ENCODE measurements at regions not wholly inside any gene's neighbourhood (a gene's known extent, or its start where the extent isn't known, plus 50 kb on each side); places are given as distances from the start of the nearest gene placed in this dataset.

DNA sequence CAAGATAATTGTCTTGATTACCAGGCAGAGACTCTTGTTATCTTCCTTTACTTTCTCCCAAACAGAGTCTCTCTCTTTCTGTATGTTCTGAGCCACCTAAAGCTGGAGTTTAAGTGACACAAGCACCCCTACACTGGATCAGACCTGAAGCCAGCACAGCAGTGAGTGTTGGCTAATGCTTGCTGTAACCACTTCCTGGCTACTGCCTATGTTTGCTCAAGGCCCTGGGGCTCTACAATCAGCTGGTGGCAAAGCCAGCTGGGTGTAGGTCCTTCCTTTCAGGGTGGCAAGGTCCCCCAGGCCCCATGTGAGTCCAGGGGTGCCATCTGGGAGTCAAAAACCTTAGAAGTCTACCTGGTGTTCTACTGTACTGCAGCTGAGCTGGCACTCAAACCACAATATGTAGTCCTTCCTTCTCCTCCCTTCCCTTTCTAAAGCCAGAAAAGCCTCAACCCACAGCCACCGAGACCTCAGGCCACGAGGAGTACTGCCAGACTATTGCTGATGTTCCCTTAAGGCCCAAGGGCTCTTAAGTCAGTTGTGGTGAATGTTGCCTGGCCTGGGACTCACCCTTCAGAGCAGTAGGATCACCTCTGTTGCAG is 416.3 kb downstream of the ADRA2A start:
- H3K27ac ChIP-seq = no peak overlapping the region
- H3K9me3 ChIP-seq = peaks cover 0 to 20% (median 16%) of the 10 kb centered on the region in 4 donors
- WGBS, 2 donors = 77 to 80% methylated on average over 1 to 2 of the region's 2 CpGs
- H3K36me3 ChIP-seq = no peaks in the 10 kb centered on the region
- H3K27me3 ChIP-seq = no peaks in the 10 kb centered on the region
- ATAC-seq (ENCODE audit: low FRiP score in 2 of 2) (no peak), DNase-seq (no peak)
- H3K4me1 ChIP-seq = no peaks in the 10 kb centered on the region
- no peak overlapping the region for H3K4me3 ChIP-seq
- TF ChIP-seq, protein P1, sequence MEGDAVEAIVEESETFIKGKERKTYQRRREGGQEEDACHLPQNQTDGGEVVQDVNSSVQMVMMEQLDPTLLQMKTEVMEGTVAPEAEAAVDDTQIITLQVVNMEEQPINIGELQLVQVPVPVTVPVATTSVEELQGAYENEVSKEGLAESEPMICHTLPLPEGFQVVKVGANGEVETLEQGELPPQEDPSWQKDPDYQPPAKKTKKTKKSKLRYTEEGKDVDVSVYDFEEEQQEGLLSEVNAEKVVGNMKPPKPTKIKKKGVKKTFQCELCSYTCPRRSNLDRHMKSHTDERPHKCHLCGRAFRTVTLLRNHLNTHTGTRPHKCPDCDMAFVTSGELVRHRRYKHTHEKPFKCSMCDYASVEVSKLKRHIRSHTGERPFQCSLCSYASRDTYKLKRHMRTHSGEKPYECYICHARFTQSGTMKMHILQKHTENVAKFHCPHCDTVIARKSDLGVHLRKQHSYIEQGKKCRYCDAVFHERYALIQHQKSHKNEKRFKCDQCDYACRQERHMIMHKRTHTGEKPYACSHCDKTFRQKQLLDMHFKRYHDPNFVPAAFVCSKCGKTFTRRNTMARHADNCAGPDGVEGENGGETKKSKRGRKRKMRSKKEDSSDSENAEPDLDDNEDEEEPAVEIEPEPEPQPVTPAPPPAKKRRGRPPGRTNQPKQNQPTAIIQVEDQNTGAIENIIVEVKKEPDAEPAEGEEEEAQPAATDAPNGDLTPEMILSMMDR (IDR thresholded peaks at IDR 0.05) = no peak
- TF ChIP-seq POLR2A (IDR thresholded peaks at IDR 0.05) (no peak), EP300 (IDR thresholded peaks at IDR 0.05) (no peak), POLR2AphosphoS5 (IDR thresholded peaks at IDR 0.05) (no peak)

DNA sequence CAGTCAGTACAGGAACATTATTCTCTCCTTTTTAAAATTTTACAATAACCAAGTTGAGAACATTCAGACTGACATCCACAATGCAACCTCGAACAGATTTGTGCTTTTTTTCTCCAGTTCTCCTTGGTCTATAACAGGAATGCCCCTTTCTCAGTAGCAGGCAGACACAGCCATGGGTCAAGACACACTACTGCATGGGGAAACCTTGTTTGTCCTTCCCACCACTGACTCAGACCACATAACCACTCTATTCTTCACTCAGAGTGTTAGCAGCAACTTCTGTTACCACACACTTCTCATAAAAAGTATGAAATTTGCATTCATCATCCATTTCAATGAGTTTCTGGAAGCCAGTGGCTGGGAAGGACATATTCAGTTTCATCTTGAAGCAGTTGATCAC is 421.7 kb downstream of the ADRA2A start:
- no peak for DNase-seq
- Histone ChIP-seq H3K4me1 (no peaks in the 10 kb centered on the region), H3K9me3 (no peaks in the 10 kb centered on the region), H3K4me3 (no peak overlapping the region), H3K27ac (no peak overlapping the region), H3K36me3 (no peaks in the 10 kb centered on the region), H3K27me3 (no peaks in the 10 kb centered on the region)
- no peak for TF ChIP-seq POLR2AphosphoS5 (IDR thresholded peaks at IDR 0.05)
- no peak for TF ChIP-seq POLR2A (IDR thresholded peaks at IDR 0.05)
- no peak for TF ChIP-seq EP300 (IDR thresholded peaks at IDR 0.05)
- TF ChIP-seq, protein P1 (IDR thresholded peaks at IDR 0.05) = no peak
- WGBS, 2 donors = 64 to 83% methylated on average over 1 of the region's 1 CpG
- no peak for ATAC-seq (ENCODE audit: low FRiP score in 2 of 2)

DNA sequence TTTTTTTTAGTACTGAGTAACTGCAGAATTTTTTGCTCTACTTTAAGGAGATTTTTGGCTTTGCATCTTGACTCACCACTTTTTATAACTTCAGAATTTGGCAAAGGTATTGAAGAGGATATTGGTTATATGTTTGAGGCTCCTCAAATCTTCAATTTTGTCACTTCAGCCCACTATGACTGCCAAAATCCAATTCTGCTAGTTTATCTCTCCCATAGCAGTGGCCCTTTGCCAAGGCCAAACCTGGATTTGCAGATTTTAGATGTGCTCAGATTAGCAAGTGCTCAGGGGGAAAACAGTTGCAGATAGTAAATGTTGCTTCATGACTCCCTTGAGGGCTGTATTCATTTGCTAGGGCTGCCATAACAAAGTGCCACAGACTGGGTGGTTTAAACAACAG is 427.5 kb downstream of the ADRA2A start:
- DNase-seq (no peak), ATAC-seq (ENCODE audit: low FRiP score in 2 of 2) (no peak)
- no peak overlapping the region for H3K4me3 ChIP-seq
- H3K9me3 ChIP-seq = peaks cover 0 to 3% (median 0%) of the 10 kb centered on the region in 4 donors
- no peaks in the 10 kb centered on the region for H3K27me3 ChIP-seq
- TF ChIP-seq, protein P1 (IDR thresholded peaks at IDR 0.05) = no peak
- TF ChIP-seq POLR2AphosphoS5 (IDR thresholded peaks at IDR 0.05) (no peak), POLR2A (IDR thresholded peaks at IDR 0.05) (no peak), EP300 (IDR thresholded peaks at IDR 0.05) (no peak)
- H3K27ac ChIP-seq = no peak overlapping the region
- H3K4me1 ChIP-seq = no peaks in the 10 kb centered on the region
- H3K36me3 ChIP-seq = no peaks in the 10 kb centered on the region

DNA sequence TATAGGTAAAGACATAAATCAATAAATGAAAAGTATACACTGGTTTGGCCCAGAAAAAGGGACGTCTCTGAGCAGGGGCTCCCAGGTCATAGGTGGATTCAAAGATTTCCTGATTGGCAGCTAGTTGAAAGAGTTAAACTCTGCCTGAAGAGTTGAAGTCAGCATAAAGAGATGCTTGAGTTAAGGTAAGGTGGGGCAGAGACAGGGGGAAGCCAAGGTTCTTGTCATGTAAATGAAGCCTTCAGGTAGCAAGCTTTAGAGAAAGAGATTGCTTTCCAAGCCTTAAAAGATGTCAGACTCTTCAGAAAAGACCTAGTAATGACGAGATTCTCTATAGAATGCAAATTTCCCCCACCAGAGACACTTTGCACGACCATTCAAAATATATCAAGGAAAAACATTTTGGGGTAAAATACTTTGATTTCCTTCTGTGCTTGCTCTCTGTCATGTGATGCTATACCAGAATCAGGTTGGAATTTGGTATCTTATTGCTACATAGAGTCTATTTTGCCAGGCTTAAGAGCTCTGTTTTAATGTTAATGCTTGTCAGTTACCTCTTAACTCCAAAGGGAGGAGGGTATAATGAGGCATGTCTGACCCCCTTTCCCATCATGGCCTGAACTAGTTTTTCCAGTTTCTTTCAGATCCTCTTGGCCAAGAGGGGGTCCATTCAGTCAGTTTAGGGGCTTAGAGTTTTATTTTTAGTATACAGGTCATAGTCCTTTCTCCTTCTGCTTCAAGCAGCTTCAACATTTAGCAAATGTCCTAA is 429.6 kb downstream of the ADRA2A start:
- 22 to 26% methylated on average over 3 of the region's 3 CpGs for WGBS, 2 donors

More for the DNA sequence above, 429.6 kb downstream of the ADRA2A start:
- no peaks in the 10 kb centered on the region for H3K36me3 ChIP-seq
- ATAC-seq (ENCODE audit: low FRiP score in 2 of 2) (no peak), DNase-seq (no peak)
- H3K9me3 ChIP-seq = peaks cover 0 to 3% (median 0%) of the 10 kb centered on the region in 4 donors
- no peak overlapping the region for H3K4me3 ChIP-seq
- no peaks in the 10 kb centered on the region for H3K27me3 ChIP-seq
- no peaks in the 10 kb centered on the region for H3K4me1 ChIP-seq
- no peak overlapping the region for H3K27ac ChIP-seq
- TF ChIP-seq POLR2A (IDR thresholded peaks at IDR 0.05) (no peak), EP300 (IDR thresholded peaks at IDR 0.05) (no peak), POLR2AphosphoS5 (IDR thresholded peaks at IDR 0.05) (no peak)
- TF ChIP-seq, protein P1 (IDR thresholded peaks at IDR 0.05) = no peak

All from upper lobe of left lung (tissue), 6 donors.